ENCODE measurements at regions not wholly inside any gene's neighbourhood (a gene's known extent, or its start where the extent isn't known, plus 50 kb on each side); places are given as distances from the start of the nearest gene placed in this dataset.
"Not testable (repeated sequence)": the region's sequence is repeated elsewhere in the genome, so short reads cannot be mapped to it uniquely, and the experiment has no call there.

DNA sequence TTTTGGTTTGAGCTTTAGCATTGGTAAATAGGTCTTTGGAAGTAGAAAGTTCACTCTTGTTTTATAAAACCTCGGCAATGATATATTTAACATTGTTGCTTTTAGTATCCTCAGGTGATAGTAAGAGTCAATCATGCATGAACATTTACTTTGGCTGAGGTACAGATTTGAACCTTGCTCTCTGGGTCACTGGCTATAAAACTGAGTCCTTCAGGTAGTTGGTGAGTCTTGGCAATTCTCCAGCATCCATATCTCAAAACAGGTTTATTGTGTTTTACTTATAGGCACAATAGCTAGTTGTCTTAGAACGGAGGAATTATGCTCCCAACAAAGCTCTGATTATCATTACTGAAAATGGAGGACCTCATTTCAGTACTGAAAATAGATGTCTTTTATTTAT is 75.1 kb downstream of the MAT2B start:
- H3K4me1 ChIP-seq = no peaks in the 10 kb centered on the region
- intact Hi-C loops (cut with DNase I; ENCODE audit: low total_unique reads) = no loop called here
- no peak overlapping the region for H3K4me3 ChIP-seq
- H3K27me3 ChIP-seq = no peaks in the 10 kb centered on the region
- no peak for TF ChIP-seq CTCF (IDR thresholded peaks at IDR 0.05)
- H3K27ac ChIP-seq = no peak overlapping the region
- no peaks in the 10 kb centered on the region for H3K9me3 ChIP-seq
- no peak for DNase-seq
- H3K36me3 ChIP-seq = no peaks in the 10 kb centered on the region

- H3K27ac ChIP-seq; intact Hi-C loops (cut with DNase I; ENCODE audit: low total_unique reads); H3K9me3 ChIP-seq; H3K27me3 ChIP-seq; H3K36me3 ChIP-seq; DNase-seq; H3K4me1 ChIP-seq; H3K4me3 ChIP-seq: not testable (repeated sequence)
Observed at GRCh38 chr5:163583491-163584153, 78.2 kb downstream of the MAT2B start.

GRCh38 chr5:163585206-163585605 is 79.8 kb downstream of the MAT2B start:
- Histone ChIP-seq H3K4me1 (no peaks in the 10 kb centered on the region), H3K27ac (no peak overlapping the region), H3K27me3 (no peaks in the 10 kb centered on the region), H3K9me3 (no peaks in the 10 kb centered on the region), H3K36me3 (no peaks in the 10 kb centered on the region), H3K4me3 (no peak overlapping the region)
- no peak for TF ChIP-seq CTCF (IDR thresholded peaks at IDR 0.05)
- intact Hi-C loops (cut with DNase I; ENCODE audit: low total_unique reads) = no loop called here
- DNase-seq = no peak

DNA sequence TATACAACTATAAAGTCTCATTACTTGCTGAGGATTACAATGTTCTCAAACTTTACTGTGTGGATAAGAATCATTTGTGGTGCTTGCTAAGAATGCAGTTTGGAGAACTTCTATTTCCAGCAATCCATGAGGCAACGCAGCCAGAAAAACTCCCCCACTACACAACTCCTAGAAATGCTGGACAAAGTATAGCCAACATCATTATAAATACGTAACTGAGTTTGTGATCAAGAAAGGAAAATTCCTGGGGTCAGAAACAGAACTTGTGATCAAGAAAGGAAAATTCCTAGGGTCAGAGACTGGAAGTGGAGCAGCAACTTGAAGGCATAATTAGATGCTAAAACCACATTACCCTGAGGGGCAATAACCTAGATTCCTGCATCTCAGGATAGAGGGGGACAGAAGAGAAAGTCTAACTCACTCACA is 81.1 kb downstream of the MAT2B start:
- intact Hi-C loops (cut with DNase I; ENCODE audit: low total_unique reads) = no loop called here
- no peak for DNase-seq
- no peak for TF ChIP-seq CTCF (IDR thresholded peaks at IDR 0.05)
- Histone ChIP-seq H3K27me3 (no peaks in the 10 kb centered on the region), H3K36me3 (no peaks in the 10 kb centered on the region), H3K4me3 (no peak overlapping the region), H3K9me3 (no peaks in the 10 kb centered on the region), H3K4me1 (no peaks in the 10 kb centered on the region), H3K27ac (no peak overlapping the region)

GRCh38 chr5:163594951-163595350 is 89.5 kb downstream of the MAT2B start:
- no peak for TF ChIP-seq CTCF (IDR thresholded peaks at IDR 0.05)
- no peaks in the 10 kb centered on the region for H3K9me3 ChIP-seq
- intact Hi-C loops (cut with DNase I; ENCODE audit: low total_unique reads) = no loop called here

DNA sequence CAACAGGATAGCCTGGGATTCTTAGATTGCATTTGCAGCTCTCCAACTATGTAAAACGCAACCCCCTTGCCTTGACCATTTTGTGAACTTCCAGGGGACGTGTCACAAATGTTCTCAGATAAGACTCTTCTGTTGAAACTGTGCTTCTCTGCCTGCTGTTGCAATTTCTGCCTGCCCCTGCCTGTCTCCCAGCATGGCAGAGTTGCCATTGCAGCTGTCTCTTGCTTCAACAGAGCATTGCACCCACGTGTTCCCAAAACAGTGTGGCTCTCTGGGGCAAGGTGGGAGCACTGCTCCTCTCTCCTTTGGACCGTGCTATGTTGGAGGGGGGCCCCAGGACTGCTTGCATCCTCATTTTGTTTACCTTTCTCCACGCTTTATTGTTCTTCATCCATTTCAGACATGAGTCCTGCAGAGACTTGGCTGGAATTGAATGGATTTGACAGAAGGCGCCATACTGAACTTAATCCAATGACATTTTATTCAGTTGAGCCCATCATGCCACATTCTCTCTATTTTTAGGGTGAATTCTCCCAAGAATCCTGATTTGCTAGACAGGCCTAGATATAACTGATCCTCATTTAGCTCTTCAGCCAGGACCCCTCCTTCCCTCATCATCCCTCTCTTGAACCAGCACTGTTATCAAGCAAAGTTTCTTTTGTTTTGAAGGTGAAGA is 90.7 kb downstream of the MAT2B start:
- DNase-seq = no peak
- H3K9me3 ChIP-seq = no peaks in the 10 kb centered on the region
- intact Hi-C loops (cut with DNase I; ENCODE audit: low total_unique reads) = no loop called here

More at GRCh38 chr5:163594951-163595350, 89.5 kb downstream of the MAT2B start:
- no peak for DNase-seq
- peaks cover 0 to 2% of the 10 kb centered on the region in 2 donors for H3K27me3 ChIP-seq
- H3K36me3 ChIP-seq = no peaks in the 10 kb centered on the region
- no peaks in the 10 kb centered on the region for H3K4me1 ChIP-seq
- H3K27ac ChIP-seq = no peak overlapping the region
- no peak overlapping the region for H3K4me3 ChIP-seq

More for the DNA sequence above, 90.7 kb downstream of the MAT2B start:
- H3K27me3 ChIP-seq = peaks cover 0 to 2% of the 10 kb centered on the region in 2 donors
- no peaks in the 10 kb centered on the region for H3K4me1 ChIP-seq
- H3K4me3 ChIP-seq = no peak overlapping the region
- no peaks in the 10 kb centered on the region for H3K36me3 ChIP-seq
- no peak for TF ChIP-seq CTCF (IDR thresholded peaks at IDR 0.05)
- no peak overlapping the region for H3K27ac ChIP-seq

Data from tibial artery (tissue), 4 donors.